Vagina (tissue), 2 donors: ENCODE measurements at regions not wholly inside any gene's neighbourhood (a gene's known extent, or its start where the extent isn't known, plus 50 kb on each side); places are given as distances from the start of the nearest gene placed in this dataset.

Source experiments
- DNase-seq, 2 donors: peaks; one replicate each; pipeline ENCODE4 v3.0.0-alpha.2; 2017; ENCODE audit errors: extremely low spot score in 2 of 2
- H3K27ac ChIP-seq: fragments of 200-600 bp; sonication (generic); one replicate; pipeline ENCODE4 v1.5.1; 2019
- H3K27me3 ChIP-seq: fragments of 200-600 bp; sonication (generic); one replicate; pipeline ENCODE4 v1.5.1; 2019
- H3K36me3 ChIP-seq, 2 donors: fragments of 200-600 bp; sonication (generic); one replicate each; pipeline ENCODE4 v1.5.1; 2017 to 2019
- H3K4me1 ChIP-seq: fragments of 200-600 bp; sonication (generic); one replicate; pipeline ENCODE4 v1.5.1; 2019
- H3K4me3 ChIP-seq, 2 donors: fragments of 200-600 bp; sonication (generic); 1 replicate in 1 of 2; 2 replicates in 1 of 2; pipeline ENCODE4 v1.5.1; 2016 to 2019
- H3K9me3 ChIP-seq: fragments of 200-600 bp; sonication (generic); one replicate; pipeline ENCODE4 v1.5.1; 2019
- POLR2A ChIP-seq, 2 donors: fragments of 450-650 bp; IDR thresholded peaks; one replicate each; pipeline ENCODE4 v1.6.1; 2017; ENCODE audit warnings: antibody characterized with exemption in 2 of 2, mild to moderate bottlenecking in 2 of 2, moderate library complexity in 2 of 2
- POLR2AphosphoS5 ChIP-seq, 2 donors: sonication (generic); formaldehyde crosslinking; IDR thresholded peaks; one replicate each; pipeline ENCODE4 v1.9.0; 2017; ENCODE audit warnings: antibody characterized with exemption in 2 of 2, mild to moderate bottlenecking in 2 of 2, low read depth in 1 of 2; ENCODE audit not compliant: insufficient read depth in 1 of 2
- intact Hi-C: fragments of 100-400 bp; cut with DNase I; formaldehyde crosslinking; loops from one replicate; pipeline ENCODE4 v1.15.1; 2023
- TF ChIP-seq, protein P1 (sequence below), 3 experiments: fragments of 450-650 bp in 2 of 3; fragments of 200-600 bp in 1 of 3; sonication (generic) in 1 of 3; IDR thresholded peaks; one replicate each; pipeline ENCODE4 v1.5.1; 2017 to 2019; ENCODE audit warnings: antibody characterized with exemption in 3 of 3, mild to moderate bottlenecking in 2 of 3, moderate library complexity in 2 of 3

DNA sequence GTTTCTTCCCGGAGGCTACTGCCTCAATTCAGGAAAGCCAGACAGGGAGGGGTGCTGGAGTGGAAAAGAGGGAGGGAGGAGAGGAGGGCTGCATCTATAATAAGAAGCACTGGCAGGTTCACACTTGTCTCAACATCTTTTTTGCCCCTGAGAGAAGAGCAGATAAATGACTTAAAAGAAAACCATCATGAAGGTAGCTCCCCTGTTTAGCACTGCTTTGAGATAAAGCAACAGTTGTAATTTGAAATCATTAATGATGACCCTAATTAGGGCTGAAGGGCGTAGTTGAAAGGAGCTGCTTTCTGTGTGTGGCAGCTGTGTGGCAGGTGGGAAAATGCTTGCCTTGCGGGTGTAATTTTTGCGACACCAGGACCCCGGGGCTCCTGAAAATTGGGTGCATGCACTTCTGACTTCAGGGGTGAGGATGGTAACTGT is 222.8 kb upstream of the IL12A start:
- Histone ChIP-seq H3K4me1 (peaks cover 31% of the 10 kb centered on the region), H3K36me3 (no peaks in the 10 kb centered on the region), H3K4me3 (peak overlapping the region; percentile 58 to 72), H3K27me3 (no peaks in the 10 kb centered on the region), H3K27ac (peak overlapping the region; percentile 96), H3K9me3 (no peaks in the 10 kb centered on the region)
- no peak for TF ChIP-seq POLR2AphosphoS5 (IDR thresholded peaks at IDR 0.05; ENCODE audit: insufficient read depth in 1 of 2, low read depth in 1 of 2)
- TF ChIP-seq, protein P1, sequence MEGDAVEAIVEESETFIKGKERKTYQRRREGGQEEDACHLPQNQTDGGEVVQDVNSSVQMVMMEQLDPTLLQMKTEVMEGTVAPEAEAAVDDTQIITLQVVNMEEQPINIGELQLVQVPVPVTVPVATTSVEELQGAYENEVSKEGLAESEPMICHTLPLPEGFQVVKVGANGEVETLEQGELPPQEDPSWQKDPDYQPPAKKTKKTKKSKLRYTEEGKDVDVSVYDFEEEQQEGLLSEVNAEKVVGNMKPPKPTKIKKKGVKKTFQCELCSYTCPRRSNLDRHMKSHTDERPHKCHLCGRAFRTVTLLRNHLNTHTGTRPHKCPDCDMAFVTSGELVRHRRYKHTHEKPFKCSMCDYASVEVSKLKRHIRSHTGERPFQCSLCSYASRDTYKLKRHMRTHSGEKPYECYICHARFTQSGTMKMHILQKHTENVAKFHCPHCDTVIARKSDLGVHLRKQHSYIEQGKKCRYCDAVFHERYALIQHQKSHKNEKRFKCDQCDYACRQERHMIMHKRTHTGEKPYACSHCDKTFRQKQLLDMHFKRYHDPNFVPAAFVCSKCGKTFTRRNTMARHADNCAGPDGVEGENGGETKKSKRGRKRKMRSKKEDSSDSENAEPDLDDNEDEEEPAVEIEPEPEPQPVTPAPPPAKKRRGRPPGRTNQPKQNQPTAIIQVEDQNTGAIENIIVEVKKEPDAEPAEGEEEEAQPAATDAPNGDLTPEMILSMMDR (IDR thresholded peaks at IDR 0.05), result no peak
- no peak for TF ChIP-seq POLR2A (IDR thresholded peaks at IDR 0.05)
- intact Hi-C loops, result no loop called here
- DNase-seq, result no peak

DNA sequence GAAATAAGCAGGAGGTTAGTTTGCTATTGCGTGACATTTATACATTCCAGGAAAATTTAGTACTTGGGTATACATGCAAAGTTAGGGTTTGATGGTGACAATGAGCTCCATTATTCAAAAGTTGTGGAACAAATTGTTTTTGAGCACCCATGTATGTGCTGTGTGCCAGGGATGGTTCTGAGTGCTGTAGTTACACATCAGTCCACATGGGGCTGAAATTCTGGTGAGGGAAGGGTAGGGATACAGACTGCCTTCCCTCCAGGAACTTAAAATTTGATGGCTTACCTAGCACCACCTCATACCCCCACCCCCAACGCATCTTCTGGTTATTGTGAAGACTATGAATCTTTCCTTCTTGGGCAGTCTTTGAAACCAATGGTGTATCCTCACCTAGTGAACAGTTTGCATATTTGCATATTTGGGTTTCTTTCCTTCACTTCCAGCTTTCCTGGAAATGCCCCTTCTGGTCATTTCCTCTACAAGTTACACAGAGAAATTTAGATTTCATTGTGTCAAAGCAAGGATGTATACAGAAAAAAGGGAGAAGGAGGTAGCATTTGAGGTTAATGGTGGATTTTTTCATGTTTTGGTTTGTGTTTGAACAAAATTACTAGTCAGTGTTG is 222.0 kb upstream of the IL12A start:
- H3K4me1 ChIP-seq, result peaks cover 23% of the 10 kb centered on the region
- intact Hi-C loops, result no loop called here
- H3K36me3 ChIP-seq, result no peaks in the 10 kb centered on the region
- H3K27me3 ChIP-seq, result no peaks in the 10 kb centered on the region
- DNase-seq, result no peak
- H3K9me3 ChIP-seq, result no peaks in the 10 kb centered on the region
- TF ChIP-seq POLR2AphosphoS5 (IDR thresholded peaks at IDR 0.05; ENCODE audit: insufficient read depth in 1 of 2, low read depth in 1 of 2) (no peak), POLR2A (IDR thresholded peaks at IDR 0.05) (no peak)
- TF ChIP-seq, protein P1 (IDR thresholded peaks at IDR 0.05), result no peak
- H3K27ac ChIP-seq, result peak overlapping the region; percentile 96
- H3K4me3 ChIP-seq, result peak overlapping the region in 1 of 2 donors; percentile 72

DNA sequence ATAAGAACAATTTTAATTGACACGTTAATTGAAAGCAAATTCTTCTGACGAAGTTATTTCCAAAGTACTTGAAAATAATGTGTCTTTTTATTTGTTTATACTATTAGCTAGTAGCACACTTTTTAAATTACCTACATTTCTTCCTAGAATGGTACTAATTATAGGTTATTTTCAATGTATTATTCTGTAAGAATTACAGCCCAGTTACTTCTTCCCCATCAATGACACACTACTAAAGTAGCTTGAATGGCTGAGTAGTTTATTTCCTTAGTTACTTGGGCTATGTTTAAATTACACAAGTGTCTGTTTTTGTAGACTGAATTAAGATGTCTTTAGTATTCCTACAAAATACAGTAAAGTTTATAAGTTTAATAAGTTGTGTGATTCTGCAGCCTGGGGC is 217.6 kb upstream of the IL12A start:
- no peak overlapping the region for H3K4me3 ChIP-seq
- no peak overlapping the region for H3K27ac ChIP-seq
- H3K36me3 ChIP-seq, result no peaks in the 10 kb centered on the region
- peaks cover 15% of the 10 kb centered on the region for H3K4me1 ChIP-seq
- no peaks in the 10 kb centered on the region for H3K9me3 ChIP-seq
- no peaks in the 10 kb centered on the region for H3K27me3 ChIP-seq
- no peak for DNase-seq
- TF ChIP-seq POLR2AphosphoS5 (IDR thresholded peaks at IDR 0.05; ENCODE audit: insufficient read depth in 1 of 2, low read depth in 1 of 2), result no peak
- TF ChIP-seq POLR2A (IDR thresholded peaks at IDR 0.05), result no peak
- TF ChIP-seq, protein P1 (IDR thresholded peaks at IDR 0.05), result no peak
- intact Hi-C loops, result no loop called here

DNA sequence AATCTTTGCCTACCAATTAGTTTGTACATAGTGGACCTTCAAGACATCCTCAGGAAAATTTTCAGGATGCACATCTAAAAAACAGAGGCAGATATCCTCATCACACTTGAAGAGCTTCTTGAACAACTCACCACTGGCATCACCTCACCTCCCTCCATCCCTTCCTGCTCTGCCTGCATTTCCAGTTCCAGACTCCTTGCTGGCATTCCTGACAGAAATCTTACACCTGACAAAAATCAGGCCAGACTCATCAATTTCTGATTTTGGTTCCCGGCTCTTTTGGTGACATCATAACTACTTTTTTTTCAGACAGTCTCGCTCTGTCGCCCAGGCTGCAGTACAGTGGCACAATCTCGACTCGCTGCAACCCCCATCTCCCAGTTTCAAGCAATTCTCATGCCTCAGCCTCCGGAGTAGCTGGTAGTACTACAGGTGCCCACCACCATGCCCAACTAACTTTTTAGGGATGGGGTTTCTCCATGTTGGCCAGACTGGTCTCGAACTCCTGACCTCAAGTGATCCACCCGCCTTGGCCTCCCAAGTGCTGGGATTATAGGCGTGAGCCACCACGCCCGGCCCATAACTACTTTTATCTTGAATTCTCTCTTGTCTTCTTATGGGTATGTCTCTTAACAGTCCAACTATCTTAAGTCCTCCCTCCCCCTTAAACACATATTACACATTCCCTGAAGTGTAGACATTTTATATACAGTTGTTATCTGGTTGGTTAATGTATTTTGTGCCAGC is 216.6 kb upstream of the IL12A start:
- peaks cover 14% of the 10 kb centered on the region for H3K4me1 ChIP-seq
- H3K36me3 ChIP-seq, result no peaks in the 10 kb centered on the region
- H3K4me3 ChIP-seq, result no peak overlapping the region
- TF ChIP-seq POLR2A (IDR thresholded peaks at IDR 0.05), result no peak
- TF ChIP-seq, protein P1 (IDR thresholded peaks at IDR 0.05), result no peak
- no peak for TF ChIP-seq POLR2AphosphoS5 (IDR thresholded peaks at IDR 0.05; ENCODE audit: insufficient read depth in 1 of 2, low read depth in 1 of 2)
- H3K27me3 ChIP-seq, result no peaks in the 10 kb centered on the region
- intact Hi-C loops, result no loop called here
- no peaks in the 10 kb centered on the region for H3K9me3 ChIP-seq
- H3K27ac ChIP-seq, result no peak overlapping the region
- no peak for DNase-seq

DNA sequence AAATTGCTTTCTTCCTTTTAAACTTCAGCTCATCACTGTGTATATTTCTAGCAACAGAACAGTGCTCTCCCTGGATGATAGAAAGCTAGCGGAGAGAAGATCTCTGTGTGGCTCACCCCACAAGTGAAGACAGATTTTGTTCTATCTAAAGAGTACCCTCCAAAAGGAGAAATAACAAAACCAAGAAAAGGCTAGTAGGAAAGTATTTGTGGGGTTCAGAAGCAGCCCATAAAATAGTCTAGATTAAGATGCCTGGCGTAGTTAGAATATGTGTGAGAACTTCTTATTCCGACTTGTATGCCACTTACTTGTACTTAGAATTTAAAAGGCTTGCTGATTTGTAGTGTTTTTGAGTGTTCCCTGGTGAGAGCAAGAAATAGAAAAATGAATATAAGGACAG is 214.9 kb upstream of the IL12A start:
- Histone ChIP-seq H3K27ac (no peak overlapping the region), H3K4me3 (no peak overlapping the region), H3K36me3 (no peaks in the 10 kb centered on the region), H3K9me3 (no peaks in the 10 kb centered on the region), H3K27me3 (no peaks in the 10 kb centered on the region), H3K4me1 (peaks cover 14% of the 10 kb centered on the region)
- TF ChIP-seq, protein P1 (IDR thresholded peaks at IDR 0.05), result no peak
- TF ChIP-seq POLR2AphosphoS5 (IDR thresholded peaks at IDR 0.05; ENCODE audit: insufficient read depth in 1 of 2, low read depth in 1 of 2) (no peak), POLR2A (IDR thresholded peaks at IDR 0.05) (no peak)
- DNase-seq, result no peak
- intact Hi-C loops, result no loop called here
